Neural cell (in vitro differentiated cells): ENCODE measurements at regions not wholly inside any gene's neighbourhood (a gene's known extent, or its start where the extent isn't known, plus 50 kb on each side); places are given as distances from the start of the nearest gene placed in this dataset.

Experiments
- H2AFZ ChIP-seq: fragments of 200-600, 300-800 bp; sonication (generic), shearing (Covaris generic); 2 replicates; pipeline ENCODE4 v1.6.0; 2014; ENCODE audit warnings: low read depth, mild to moderate bottlenecking, antibody characterized with exemption, low read length, moderate library complexity
- H3F3A ChIP-seq: fragments of 200-600 bp; shearing (Covaris generic); 2 replicates; pipeline ENCODE4 v1.6.1; 2016; ENCODE audit warnings: mild to moderate bottlenecking, moderate library complexity, mixed read lengths, antibody characterized with exemption, low read length; ENCODE audit not compliant: insufficient read depth, poor library complexity, severe bottlenecking
- H3K27ac ChIP-seq: fragments of 200-600, 300-800 bp; sonication (generic), shearing (Covaris generic); 2 replicates; pipeline ENCODE4 v1.5.1; 2014; ENCODE audit warnings: mild to moderate bottlenecking, low read length, moderate library complexity
- H3K27me3 ChIP-seq: fragments of 300-800, 200-600 bp; sonication (generic), shearing (Covaris generic); 2 replicates; pipeline ENCODE4 v1.6.0; 2014; ENCODE audit warnings: mild to moderate bottlenecking, low read depth, low read length, moderate library complexity; ENCODE audit not compliant: insufficient read depth
- H3K36me3 ChIP-seq: fragments of 300-800, 200-600 bp; sonication (generic), shearing (Covaris generic); 2 replicates; pipeline ENCODE4 v1.5.1; 2014; ENCODE audit warnings: mild to moderate bottlenecking, antibody characterized with exemption, low read length, moderate library complexity; ENCODE audit not compliant: insufficient read depth
- H3K4me2 ChIP-seq: fragments of 300-800, 200-600 bp; sonication (generic), shearing (Covaris generic); 2 replicates; pipeline ENCODE4 v1.6.0; 2014; ENCODE audit warnings: mild to moderate bottlenecking, low read length
- H3K4me3 ChIP-seq: fragments of 300-800, 200-600 bp; sonication (generic), shearing (Covaris generic); 2 replicates; pipeline ENCODE4 v1.5.1; 2014; ENCODE audit warnings: mild to moderate bottlenecking, low read length, moderate library complexity
- H3K79me2 ChIP-seq: fragments of 200-600 bp; shearing (Covaris generic); replicated peaks from 2 replicates; pipeline ENCODE4 v1.6.0; 2014; ENCODE audit warnings: mild to moderate bottlenecking, low read length, moderate library complexity; ENCODE audit not compliant: insufficient read depth
- H3K9ac ChIP-seq: fragments of 300-800, 200-600 bp; sonication (generic), shearing (Covaris generic); 2 replicates; pipeline ENCODE4 v1.6.1; 2016; ENCODE audit warnings: mild to moderate bottlenecking, low read length, mixed read lengths
- H3K9me2 ChIP-seq: fragments of 200-600 bp; shearing (Covaris generic); 2 replicates; pipeline ENCODE4 v1.6.1; 2016; ENCODE audit warnings: mild to moderate bottlenecking, low read length, mixed read lengths; ENCODE audit not compliant: insufficient read depth
- H3K9me3 ChIP-seq: fragments of 200-600, 300-800 bp; sonication (generic), shearing (Covaris generic); 2 replicates; pipeline ENCODE4 v1.6.1; 2016; ENCODE audit warnings: mild to moderate bottlenecking, mixed run types, low read length, moderate library complexity, mixed read lengths
- H4K20me1 ChIP-seq: fragments of 200-600 bp; shearing (Covaris generic); 2 replicates; pipeline ENCODE4 v1.6.1; 2016; ENCODE audit warnings: mild to moderate bottlenecking, mixed run types; ENCODE audit not compliant: insufficient read depth
- EP300 ChIP-seq: fragments of 450-650 bp; conservative IDR thresholded peaks from 2 replicates; pipeline ENCODE4 v1.6.1; 2014; ENCODE audit warnings: antibody characterized with exemption, mild to moderate bottlenecking, moderate library complexity; ENCODE audit not compliant: poor library complexity, severe bottlenecking
- EZH2 ChIP-seq: fragments of 200-600, 300-800 bp; shearing (Covaris generic), sonication (generic); IDR thresholded peaks from 2 replicates; pipeline ENCODE4 v1.6.1; 2014; ENCODE audit warnings: antibody characterized with exemption, low read length, borderline replicate concordance, mild to moderate bottlenecking; ENCODE audit not compliant: insufficient read depth, poor library complexity, severe bottlenecking
- MXI1 ChIP-seq: fragments of 450-650 bp; conservative IDR thresholded peaks from 2 replicates; pipeline ENCODE4 v1.6.1; 2014; ENCODE audit warnings: antibody characterized with exemption, mild to moderate bottlenecking; ENCODE audit not compliant: poor library complexity, severe bottlenecking
- POLR2AphosphoS5 ChIP-seq: IDR thresholded peaks from 2 replicates; pipeline ENCODE4 v1.6.1; 2012
- RAD21 ChIP-seq: fragments of 450-650 bp; conservative IDR thresholded peaks from 2 replicates; pipeline ENCODE4 v1.6.1; 2014; ENCODE audit warnings: antibody characterized with exemption, mild to moderate bottlenecking, moderate library complexity
- SMC3 ChIP-seq: fragments of 450-650 bp; conservative IDR thresholded peaks from 2 replicates; pipeline ENCODE4 v1.6.1; 2014; ENCODE audit warnings: antibody characterized with exemption, mild to moderate bottlenecking, moderate library complexity; ENCODE audit not compliant: poor library complexity
- TAF1 ChIP-seq: IDR thresholded peaks from 2 replicates; pipeline ENCODE4 v1.6.1; 2012; ENCODE audit warnings: low read depth
- TF ChIP-seq, protein P1 (sequence below): IDR thresholded peaks from 2 replicates; pipeline ENCODE4 v1.6.1; 2012; ENCODE audit warnings: borderline replicate concordance
- TF ChIP-seq, protein P2 (sequence below): fragments of 450-650 bp; IDR thresholded peaks from 2 replicates; pipeline ENCODE4 v1.5.1; 2014; ENCODE audit warnings: antibody characterized with exemption, mild to moderate bottlenecking, moderate library complexity; ENCODE audit not compliant: poor library complexity, severe bottlenecking

DNA sequence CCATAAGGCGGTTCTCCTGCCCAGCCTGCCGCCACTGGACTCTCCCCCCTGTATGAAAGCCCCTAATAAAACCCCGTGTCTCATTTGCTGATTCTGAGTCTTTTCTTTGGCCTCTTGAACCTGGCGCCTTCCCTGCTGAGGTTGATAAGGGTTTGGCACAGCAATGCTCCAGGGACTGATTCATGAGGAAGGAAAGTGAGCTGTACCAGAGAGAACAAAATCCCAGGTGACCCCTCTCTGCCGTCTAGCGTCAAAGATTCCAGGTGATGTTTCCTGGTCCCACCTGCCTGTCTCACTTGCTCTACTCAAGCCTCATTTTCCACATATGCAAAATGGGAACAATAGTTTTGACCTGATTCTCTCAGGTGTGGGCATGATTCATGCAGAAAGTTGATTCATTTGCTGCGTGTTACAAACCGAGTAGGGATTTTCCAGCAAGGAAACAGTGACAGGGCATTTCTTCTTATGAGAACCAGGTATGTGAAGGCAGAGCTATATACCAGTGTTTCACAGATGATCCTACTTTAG lies 730.6 kb upstream of the IGFBP3 start:
- no peak overlapping the region for H3K9ac ChIP-seq
- H3K4me3 ChIP-seq: no peak overlapping the region
- no peak overlapping the region for H3K27ac ChIP-seq
- H3K9me3 ChIP-seq: no peaks in the 10 kb centered on the region
- H3K27me3 ChIP-seq: no peaks in the 10 kb centered on the region
- no peaks in the 10 kb centered on the region for H3K9me2 ChIP-seq
- no peak for TF ChIP-seq EP300
- no peak for TF ChIP-seq TAF1
- TF ChIP-seq POLR2AphosphoS5: no peak
- TF ChIP-seq SMC3: no peak
- no peak for TF ChIP-seq EZH2
- TF ChIP-seq MXI1: no peak
- TF ChIP-seq RAD21: no peak
- TF ChIP-seq, protein P1, sequence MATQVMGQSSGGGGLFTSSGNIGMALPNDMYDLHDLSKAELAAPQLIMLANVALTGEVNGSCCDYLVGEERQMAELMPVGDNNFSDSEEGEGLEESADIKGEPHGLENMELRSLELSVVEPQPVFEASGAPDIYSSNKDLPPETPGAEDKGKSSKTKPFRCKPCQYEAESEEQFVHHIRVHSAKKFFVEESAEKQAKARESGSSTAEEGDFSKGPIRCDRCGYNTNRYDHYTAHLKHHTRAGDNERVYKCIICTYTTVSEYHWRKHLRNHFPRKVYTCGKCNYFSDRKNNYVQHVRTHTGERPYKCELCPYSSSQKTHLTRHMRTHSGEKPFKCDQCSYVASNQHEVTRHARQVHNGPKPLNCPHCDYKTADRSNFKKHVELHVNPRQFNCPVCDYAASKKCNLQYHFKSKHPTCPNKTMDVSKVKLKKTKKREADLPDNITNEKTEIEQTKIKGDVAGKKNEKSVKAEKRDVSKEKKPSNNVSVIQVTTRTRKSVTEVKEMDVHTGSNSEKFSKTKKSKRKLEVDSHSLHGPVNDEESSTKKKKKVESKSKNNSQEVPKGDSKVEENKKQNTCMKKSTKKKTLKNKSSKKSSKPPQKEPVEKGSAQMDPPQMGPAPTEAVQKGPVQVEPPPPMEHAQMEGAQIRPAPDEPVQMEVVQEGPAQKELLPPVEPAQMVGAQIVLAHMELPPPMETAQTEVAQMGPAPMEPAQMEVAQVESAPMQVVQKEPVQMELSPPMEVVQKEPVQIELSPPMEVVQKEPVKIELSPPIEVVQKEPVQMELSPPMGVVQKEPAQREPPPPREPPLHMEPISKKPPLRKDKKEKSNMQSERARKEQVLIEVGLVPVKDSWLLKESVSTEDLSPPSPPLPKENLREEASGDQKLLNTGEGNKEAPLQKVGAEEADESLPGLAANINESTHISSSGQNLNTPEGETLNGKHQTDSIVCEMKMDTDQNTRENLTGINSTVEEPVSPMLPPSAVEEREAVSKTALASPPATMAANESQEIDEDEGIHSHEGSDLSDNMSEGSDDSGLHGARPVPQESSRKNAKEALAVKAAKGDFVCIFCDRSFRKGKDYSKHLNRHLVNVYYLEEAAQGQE: no peak
- TF ChIP-seq, protein P2, sequence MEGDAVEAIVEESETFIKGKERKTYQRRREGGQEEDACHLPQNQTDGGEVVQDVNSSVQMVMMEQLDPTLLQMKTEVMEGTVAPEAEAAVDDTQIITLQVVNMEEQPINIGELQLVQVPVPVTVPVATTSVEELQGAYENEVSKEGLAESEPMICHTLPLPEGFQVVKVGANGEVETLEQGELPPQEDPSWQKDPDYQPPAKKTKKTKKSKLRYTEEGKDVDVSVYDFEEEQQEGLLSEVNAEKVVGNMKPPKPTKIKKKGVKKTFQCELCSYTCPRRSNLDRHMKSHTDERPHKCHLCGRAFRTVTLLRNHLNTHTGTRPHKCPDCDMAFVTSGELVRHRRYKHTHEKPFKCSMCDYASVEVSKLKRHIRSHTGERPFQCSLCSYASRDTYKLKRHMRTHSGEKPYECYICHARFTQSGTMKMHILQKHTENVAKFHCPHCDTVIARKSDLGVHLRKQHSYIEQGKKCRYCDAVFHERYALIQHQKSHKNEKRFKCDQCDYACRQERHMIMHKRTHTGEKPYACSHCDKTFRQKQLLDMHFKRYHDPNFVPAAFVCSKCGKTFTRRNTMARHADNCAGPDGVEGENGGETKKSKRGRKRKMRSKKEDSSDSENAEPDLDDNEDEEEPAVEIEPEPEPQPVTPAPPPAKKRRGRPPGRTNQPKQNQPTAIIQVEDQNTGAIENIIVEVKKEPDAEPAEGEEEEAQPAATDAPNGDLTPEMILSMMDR: no peak
- H3K79me2 ChIP-seq: no peaks in the 10 kb centered on the region
- no peak overlapping the region for H2AFZ ChIP-seq
- no peaks in the 10 kb centered on the region for H3K36me3 ChIP-seq
- no peak overlapping the region for H3K4me2 ChIP-seq
- no peaks in the 10 kb centered on the region for H3F3A ChIP-seq
- H4K20me1 ChIP-seq: no peaks in the 10 kb centered on the region

DNA sequence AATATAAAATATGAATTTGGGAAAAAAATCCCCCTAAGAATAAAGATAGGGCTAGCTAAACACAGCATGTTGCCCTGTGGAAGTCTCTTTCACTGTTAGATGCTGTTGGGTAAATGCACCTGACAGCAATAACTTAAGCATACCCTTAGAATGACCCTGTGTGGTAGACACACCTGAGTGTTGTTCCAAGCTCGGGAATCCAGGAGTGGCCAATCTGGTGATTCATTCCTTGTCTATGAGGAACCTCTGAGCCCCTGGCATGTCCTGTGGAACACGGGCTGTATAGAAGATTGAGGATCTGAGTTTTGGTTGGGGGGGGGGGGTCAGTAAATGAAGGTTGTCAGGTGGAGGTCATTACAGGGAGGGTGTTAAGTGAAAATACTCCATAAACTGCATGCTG lies 730.0 kb upstream of the IGFBP3 start:
- Histone ChIP-seq H3K4me3 (no peak overlapping the region), H3F3A (no peaks in the 10 kb centered on the region), H3K27ac (no peak overlapping the region), H4K20me1 (no peaks in the 10 kb centered on the region), H3K9ac (no peak overlapping the region), H2AFZ (no peak overlapping the region), H3K27me3 (no peaks in the 10 kb centered on the region), H3K4me2 (no peak overlapping the region), H3K36me3 (no peaks in the 10 kb centered on the region), H3K9me3 (no peaks in the 10 kb centered on the region), H3K79me2 (no peaks in the 10 kb centered on the region), H3K9me2 (no peaks in the 10 kb centered on the region)
- TF ChIP-seq RAD21 (no peak), TAF1 (no peak), EP300 (no peak), POLR2AphosphoS5 (no peak), EZH2 (no peak), MXI1 (no peak), SMC3 (no peak)
- TF ChIP-seq, protein P2: no peak
- TF ChIP-seq, protein P1: no peak
